ENCODE measurements at regions not wholly inside any gene's neighbourhood (a gene's known extent, or its start where the extent isn't known, plus 50 kb on each side); places are given as distances from the start of the nearest gene placed in this dataset.

DNA sequence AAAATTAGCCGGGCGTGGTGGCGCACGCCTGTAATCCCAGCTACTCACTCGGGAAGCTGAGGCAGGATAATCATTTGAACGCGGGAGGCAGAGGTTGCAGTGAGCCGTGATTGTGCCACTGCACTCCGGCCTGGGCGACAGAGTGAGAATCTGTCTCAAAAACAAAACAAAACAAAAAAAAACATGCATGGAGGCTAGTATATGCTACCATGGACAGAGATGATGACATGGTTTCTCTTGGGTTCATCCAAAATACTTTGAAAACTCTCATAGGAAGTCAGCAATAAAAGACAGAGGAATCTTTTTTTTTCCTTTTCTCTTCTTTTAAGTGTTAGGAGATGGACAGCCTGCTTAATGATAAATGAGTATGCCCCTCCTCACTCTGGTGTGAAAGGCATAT, 137.7 kb upstream of the MB21D2 start:
- TF ChIP-seq, protein P1, sequence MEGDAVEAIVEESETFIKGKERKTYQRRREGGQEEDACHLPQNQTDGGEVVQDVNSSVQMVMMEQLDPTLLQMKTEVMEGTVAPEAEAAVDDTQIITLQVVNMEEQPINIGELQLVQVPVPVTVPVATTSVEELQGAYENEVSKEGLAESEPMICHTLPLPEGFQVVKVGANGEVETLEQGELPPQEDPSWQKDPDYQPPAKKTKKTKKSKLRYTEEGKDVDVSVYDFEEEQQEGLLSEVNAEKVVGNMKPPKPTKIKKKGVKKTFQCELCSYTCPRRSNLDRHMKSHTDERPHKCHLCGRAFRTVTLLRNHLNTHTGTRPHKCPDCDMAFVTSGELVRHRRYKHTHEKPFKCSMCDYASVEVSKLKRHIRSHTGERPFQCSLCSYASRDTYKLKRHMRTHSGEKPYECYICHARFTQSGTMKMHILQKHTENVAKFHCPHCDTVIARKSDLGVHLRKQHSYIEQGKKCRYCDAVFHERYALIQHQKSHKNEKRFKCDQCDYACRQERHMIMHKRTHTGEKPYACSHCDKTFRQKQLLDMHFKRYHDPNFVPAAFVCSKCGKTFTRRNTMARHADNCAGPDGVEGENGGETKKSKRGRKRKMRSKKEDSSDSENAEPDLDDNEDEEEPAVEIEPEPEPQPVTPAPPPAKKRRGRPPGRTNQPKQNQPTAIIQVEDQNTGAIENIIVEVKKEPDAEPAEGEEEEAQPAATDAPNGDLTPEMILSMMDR (conservative IDR thresholded peaks at IDR 0.05; ENCODE audit: low read length) = no peak
- TF ChIP-seq EZH2phosphoT487 (IDR thresholded peaks at IDR 0.05; ENCODE audit: borderline replicate concordance, low read depth, low read length) = no peak

All from OCI-LY7 (cell line).